ENCODE measurements at regions not wholly inside any gene's neighbourhood (a gene's known extent, or its start where the extent isn't known, plus 50 kb on each side); places are given as distances from the start of the nearest gene placed in this dataset.

DNA sequence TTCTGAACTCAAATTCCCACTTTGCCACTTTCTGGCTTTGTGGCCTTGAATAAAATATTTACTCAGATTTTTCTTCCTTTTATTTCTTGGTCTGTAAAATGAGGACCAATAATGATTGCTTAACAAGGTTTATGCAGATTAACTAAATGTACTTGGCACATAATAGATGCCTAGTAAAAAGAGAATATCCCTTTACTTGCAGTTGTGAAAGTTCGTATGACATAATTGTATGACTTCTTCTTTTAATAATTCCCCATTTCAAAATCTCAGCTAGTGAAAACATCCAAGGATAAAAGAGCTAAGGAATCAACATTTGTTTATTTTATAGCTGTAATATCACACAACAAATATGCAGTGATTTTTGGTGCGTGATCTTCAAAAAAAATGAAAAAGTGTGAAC lies 215.6 kb upstream of the ATP2B1 start:
- TF ChIP-seq, protein P1, sequence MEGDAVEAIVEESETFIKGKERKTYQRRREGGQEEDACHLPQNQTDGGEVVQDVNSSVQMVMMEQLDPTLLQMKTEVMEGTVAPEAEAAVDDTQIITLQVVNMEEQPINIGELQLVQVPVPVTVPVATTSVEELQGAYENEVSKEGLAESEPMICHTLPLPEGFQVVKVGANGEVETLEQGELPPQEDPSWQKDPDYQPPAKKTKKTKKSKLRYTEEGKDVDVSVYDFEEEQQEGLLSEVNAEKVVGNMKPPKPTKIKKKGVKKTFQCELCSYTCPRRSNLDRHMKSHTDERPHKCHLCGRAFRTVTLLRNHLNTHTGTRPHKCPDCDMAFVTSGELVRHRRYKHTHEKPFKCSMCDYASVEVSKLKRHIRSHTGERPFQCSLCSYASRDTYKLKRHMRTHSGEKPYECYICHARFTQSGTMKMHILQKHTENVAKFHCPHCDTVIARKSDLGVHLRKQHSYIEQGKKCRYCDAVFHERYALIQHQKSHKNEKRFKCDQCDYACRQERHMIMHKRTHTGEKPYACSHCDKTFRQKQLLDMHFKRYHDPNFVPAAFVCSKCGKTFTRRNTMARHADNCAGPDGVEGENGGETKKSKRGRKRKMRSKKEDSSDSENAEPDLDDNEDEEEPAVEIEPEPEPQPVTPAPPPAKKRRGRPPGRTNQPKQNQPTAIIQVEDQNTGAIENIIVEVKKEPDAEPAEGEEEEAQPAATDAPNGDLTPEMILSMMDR (IDR thresholded peaks at IDR 0.05; ENCODE audit: low read length): no peak
- TF ChIP-seq EZH2phosphoT487 (IDR thresholded peaks at IDR 0.05; ENCODE audit: low read length): no peak
- TF ChIP-seq EZH2 (optimal IDR thresholded peaks at IDR 0.05; ENCODE audit: low read depth, low read length): no peak
